H1 (cell line): ENCODE measurements at regions not wholly inside any gene's neighbourhood (a gene's known extent, or its start where the extent isn't known, plus 50 kb on each side); places are given as distances from the start of the nearest gene placed in this dataset.

Source experiments
- CTCF ChIA-PET: fragments of 300-600 bp; sonication (Branson Sonifier 250); formaldehyde crosslinking; loops from one replicate; lab custom pipeline; 2021; ENCODE audit not compliant: partially characterized antibody; lab: Charles Lee
- POLR2A ChIA-PET: fragments of 300-600 bp; sonication (Branson Sonifier 250); formaldehyde crosslinking; loops from one replicate; lab custom pipeline; 2021; ENCODE audit warnings: inconsistent platforms; ENCODE audit not compliant: partially characterized antibody; lab: Charles Lee
- DNase-seq, 2 experiments: peaks; one replicate each; pipeline versions ENCODE4 v3.0.0 to v3.0.0-alpha.2; 2010 to 2022; ENCODE audit warnings: low spot score in 2 of 2, low read depth in 1 of 2, mixed read lengths in 1 of 2
- FAIRE-seq: peaks from 2 replicates; lab custom pipeline; 2011; peaks lifted over from hg19 to GRCh38; lab: Jason Lieb, UNC
- H2AFZ ChIP-seq: 2 replicates; pipeline ENCODE4 v1.8.1; 2012; ENCODE audit warnings: low read length, inconsistent platforms
- H2AK5ac ChIP-seq: 2 replicates; pipeline ENCODE4 v1.6.1; 2013; ENCODE audit warnings: low read depth, low read length
- H2BK120ac ChIP-seq: replicated peaks from 2 replicates; pipeline ENCODE3; 2013; ENCODE audit warnings: low read depth, low read length, inconsistent platforms
- H2BK12ac ChIP-seq: 2 replicates; pipeline ENCODE4 v1.6.1; 2013; ENCODE audit warnings: low read depth, low read length
- H2BK15ac ChIP-seq: 2 replicates; pipeline ENCODE4 v1.6.1; 2013; ENCODE audit warnings: low read length
- H2BK20ac ChIP-seq: 2 replicates; pipeline ENCODE4 v1.6.1; 2013; ENCODE audit warnings: low read length
- H2BK5ac ChIP-seq: 2 replicates; pipeline ENCODE4 v1.6.1; 2013; ENCODE audit warnings: low read depth, low read length
- H3K14ac ChIP-seq: 2 replicates; pipeline ENCODE4 v1.6.1; 2013; ENCODE audit warnings: inconsistent platforms; ENCODE audit not compliant: insufficient read length
- H3K18ac ChIP-seq: 2 replicates; pipeline ENCODE4 v1.6.1; 2013; ENCODE audit warnings: low read length; ENCODE audit errors: extremely low read depth
- H3K23ac ChIP-seq: 2 replicates; pipeline ENCODE4 v1.6.1; 2013; ENCODE audit warnings: inconsistent platforms; ENCODE audit not compliant: insufficient read length
- H3K23me2 ChIP-seq: 2 replicates; pipeline ENCODE4 v1.6.1; 2013; ENCODE audit warnings: low read depth, low read length
- H3K27ac ChIP-seq: 2 replicates; pipeline ENCODE4 v1.6.1; 2011; ENCODE audit warnings: low read depth, low read length, inconsistent platforms
- H3K27me3 ChIP-seq, 4 experiments: replicated peaks in 1 of 4; 1 replicate in 1 of 4; 2 replicates in 3 of 4; pipeline versions ENCODE4 v1.6.1 to v1.8.1; 2011 to 2013; ENCODE audit warnings: low read length in 3 of 4, mild to moderate bottlenecking in 3 of 4, inconsistent platforms in 2 of 4, mixed read lengths in 2 of 4, moderate library complexity in 1 of 4; ENCODE audit not compliant: control insufficient read depth in 3 of 4, insufficient read depth in 3 of 4; ENCODE audit errors: extremely low read depth in 1 of 4
- H3K36me3 ChIP-seq, 4 experiments: 2 replicates each; pipeline versions ENCODE4 v1.6.1 to v1.8.1; 2011 to 2013; ENCODE audit warnings: mild to moderate bottlenecking in 4 of 4, low read length in 3 of 4, moderate library complexity in 2 of 4, control low read depth in 1 of 4, inconsistent platforms in 1 of 4; ENCODE audit not compliant: insufficient read depth in 4 of 4, control insufficient read depth in 2 of 4
- H3K4ac ChIP-seq: replicated peaks from 2 replicates; pipeline ENCODE3; 2013; ENCODE audit warnings: low read length, low read depth, mixed read lengths, inconsistent platforms; ENCODE audit not compliant: insufficient read length
- H3K4me1 ChIP-seq, 4 experiments: replicated peaks in 1 of 4; 1 replicate in 1 of 4; 2 replicates in 3 of 4; pipeline versions ENCODE4 v1.6.1 to v1.8.1; 2011 to 2013; ENCODE audit warnings: low read length in 3 of 4, inconsistent platforms in 2 of 4, mixed read lengths in 1 of 4; ENCODE audit not compliant: insufficient read depth in 4 of 4, control insufficient read depth in 3 of 4
- H3K4me2 ChIP-seq, 2 experiments: 2 replicates each; pipeline versions ENCODE4 v1.6.1 to v1.8.1; 2011 to 2013; ENCODE audit warnings: low read depth in 2 of 2, low read length in 2 of 2, control low read depth in 1 of 2, inconsistent platforms in 1 of 2, mild to moderate bottlenecking in 1 of 2; ENCODE audit not compliant: insufficient read depth in 1 of 2
- H3K4me3 ChIP-seq, 4 experiments: fragments of 200-600, 300-600 bp in 1 of 4; sonication (generic), shearing (Covaris generic), sonication (Bioruptor Twin) in 1 of 4; 2 replicates each; pipeline versions ENCODE4 v1.5.1 to v1.8.1; 2011 to 2016; ENCODE audit warnings: low read length in 4 of 4, low read depth in 3 of 4, control low read depth in 2 of 4, inconsistent platforms in 2 of 4, mild to moderate bottlenecking in 2 of 4, mixed read lengths in 1 of 4, moderate library complexity in 1 of 4; ENCODE audit not compliant: insufficient read depth in 2 of 4; ENCODE audit errors: extremely low read depth in 1 of 4
- H3K56ac ChIP-seq: replicated peaks from 2 replicates; pipeline ENCODE3; 2013; ENCODE audit warnings: low read depth, mild to moderate bottlenecking, mixed read lengths, low read length, inconsistent platforms; ENCODE audit not compliant: insufficient read length
- H3K79me1 ChIP-seq: 2 replicates; pipeline ENCODE4 v1.6.1; 2013; ENCODE audit warnings: low read depth, low read length, control low read depth
- H3K79me2 ChIP-seq, 2 experiments: 2 replicates each; pipeline versions ENCODE4 v1.6.1 to v1.8.1; 2012 to 2013; ENCODE audit warnings: low read length in 2 of 2, mild to moderate bottlenecking in 2 of 2, inconsistent platforms in 1 of 2; ENCODE audit not compliant: insufficient read depth in 2 of 2, control insufficient read depth in 1 of 2
- H3K9ac ChIP-seq, 4 experiments: replicated peaks in 1 of 4; 1 replicate in 1 of 4; 2 replicates in 3 of 4; pipeline versions ENCODE4 v1.6.1 to v1.8.1; 2011 to 2013; ENCODE audit warnings: low read depth in 3 of 4, low read length in 3 of 4, control low read depth in 2 of 4, mild to moderate bottlenecking in 2 of 4, moderate library complexity in 2 of 4, inconsistent platforms in 1 of 4; ENCODE audit errors: extremely low read depth in 1 of 4
- H3K9me3 ChIP-seq, 2 experiments: 2 replicates each; pipeline versions ENCODE4 v1.6.1 to v1.8.1; 2012 to 2013; ENCODE audit warnings: mild to moderate bottlenecking in 2 of 2, moderate library complexity in 2 of 2, control low read depth in 1 of 2, inconsistent platforms in 1 of 2, low read depth in 1 of 2, low read length in 1 of 2, mixed read lengths in 1 of 2; ENCODE audit not compliant: insufficient read depth in 2 of 2
- H4K20me1 ChIP-seq, 2 experiments: replicated peaks in 1 of 2; 2 replicates each; pipeline versions ENCODE3 to v1.8.1; 2011 to 2013; ENCODE audit warnings: inconsistent platforms in 2 of 2, low read length in 2 of 2, mild to moderate bottlenecking in 1 of 2; ENCODE audit not compliant: insufficient read depth in 2 of 2, control insufficient read depth in 1 of 2
- H4K5ac ChIP-seq: 2 replicates; pipeline ENCODE4 v1.6.1; 2013; ENCODE audit warnings: low read length, low read depth, mixed read lengths, inconsistent platforms; ENCODE audit not compliant: insufficient read length
- H4K8ac ChIP-seq: 2 replicates; pipeline ENCODE4 v1.8.0; 2013; ENCODE audit warnings: mild to moderate bottlenecking, moderate library complexity, low read length, inconsistent platforms; ENCODE audit not compliant: insufficient read depth; ENCODE audit errors: extremely low read depth
- H4K91ac ChIP-seq: replicated peaks from 2 replicates; pipeline ENCODE3; 2013; ENCODE audit warnings: low read length, mixed read lengths, inconsistent platforms; ENCODE audit not compliant: insufficient read length
- CBX5 ChIP-seq: fragments of 300-800, 300-1000 bp; sonication (generic); IDR thresholded peaks from 2 replicates; pipeline ENCODE4 v1.7.1; 2016; ENCODE audit warnings: antibody characterized with exemption, low read length, low read depth
- E2F6 ChIP-seq: IDR thresholded peaks from 2 replicates; pipeline ENCODE4 v1.6.1; 2012; ENCODE audit warnings: inconsistent platforms
- YY1 ChIP-seq: IDR thresholded peaks from 2 replicates; pipeline ENCODE4 v1.6.1; 2011; ENCODE audit warnings: low read depth, mild to moderate bottlenecking, low read length
- WGBS, 2 experiments: shearing (Covaris generic) in 1 of 2; methylation state at CpG; one replicate each; pipeline versions ENCODE4 v1.1.6 to v1.1.7; 2013 to 2015; ENCODE audit warnings: low lambda C conversion rate in 2 of 2, mixed read lengths in 2 of 2, inconsistent platforms in 1 of 2, low coverage in 1 of 2, missing lambda C conversion rate in 1 of 2; ENCODE audit not compliant: insufficient replicate concordance in 2 of 2, insufficient coverage in 1 of 2, insufficient read length in 1 of 2; ENCODE audit errors: extremely low coverage in 1 of 2, missing lambda C conversion rate in 1 of 2; 5-methylcytosine and 5-hydroxymethylcytosine counted together

GRCh38 chr7:17564678-17565212, 266.3 kb downstream of the AHR start:
- Histone ChIP-seq H2BK20ac (no peak overlapping the region), H4K20me1 (no peaks in the 10 kb centered on the region), H2BK12ac (no peak overlapping the region), H2BK15ac (no peak overlapping the region), H4K5ac (no peak overlapping the region), H3K23me2 (no peaks in the 10 kb centered on the region), H3K79me1 (no peaks in the 10 kb centered on the region), H2AFZ (no peak overlapping the region), H4K8ac (no peak overlapping the region), H2BK5ac (no peak overlapping the region), H3K23ac (no peak overlapping the region), H4K91ac (no peak overlapping the region), H3K27me3 (no peaks in the 10 kb centered on the region), H3K36me3 (no peaks in the 10 kb centered on the region), H3K9me3 (no peaks in the 10 kb centered on the region), H3K4me1 (no peaks in the 10 kb centered on the region), H3K4me2 (no peak overlapping the region), H3K56ac (no peak overlapping the region), H2AK5ac (no peak overlapping the region), H3K4me3 (no peak overlapping the region), H3K79me2 (no peaks in the 10 kb centered on the region), H2BK120ac (no peak overlapping the region), H3K14ac (no peak overlapping the region), H3K27ac (no peak overlapping the region), H3K18ac (no peak overlapping the region), H3K9ac (no peak overlapping the region), H3K4ac (no peak overlapping the region)
- 84% methylated on average over 3 of the region's 3 CpGs; no CpG with 5 or more reads in 1 of the 2 experiments for WGBS, 2 experiments
- FAIRE-seq (no peak), DNase-seq (no peak)
- ChIA-PET CTCF (no interaction called here), POLR2A (no interaction called here)
- TF ChIP-seq E2F6 = no peak
- TF ChIP-seq YY1 = no peak
- TF ChIP-seq CBX5 = no peak
